RWPE1 (cell line): ENCODE measurements at regions not wholly inside any gene's neighbourhood (a gene's known extent, or its start where the extent isn't known, plus 50 kb on each side); places are given as distances from the start of the nearest gene placed in this dataset.
"Not testable (repeated sequence)": the region's sequence is repeated elsewhere in the genome, so short reads cannot be mapped to it uniquely, and the experiment has no call there.

Experiments used
- CTCF ChIA-PET: fragments of 350-600 bp; sonication (Branson Sonifier 250); formaldehyde crosslinking; extraction: SDS; loops from one replicate; lab custom pipeline; 2021; lab: Yijun Ruan, JAX
- POLR2A ChIA-PET: fragments of 400-600 bp; formaldehyde crosslinking; extraction: SDS; loops from one replicate; lab custom pipeline; 2020; ENCODE audit warnings: antibody characterized with exemption; ENCODE audit not compliant: low non-redundant PET; lab: Yijun Ruan, JAX
- DNase-seq: peaks from one replicate; pipeline ENCODE4 v3.0.0; 2012; ENCODE audit warnings: low spot score
- H3K27ac ChIP-seq: fragments of 450-650 bp; 2 replicates; pipeline ENCODE4 v1.5.1; 2017
- TF ChIP-seq, protein P1 (sequence below): fragments of 450-650 bp; conservative IDR thresholded peaks from 2 replicates; pipeline ENCODE4 v1.5.1; 2017; ENCODE audit warnings: low read depth, mild to moderate bottlenecking

DNA sequence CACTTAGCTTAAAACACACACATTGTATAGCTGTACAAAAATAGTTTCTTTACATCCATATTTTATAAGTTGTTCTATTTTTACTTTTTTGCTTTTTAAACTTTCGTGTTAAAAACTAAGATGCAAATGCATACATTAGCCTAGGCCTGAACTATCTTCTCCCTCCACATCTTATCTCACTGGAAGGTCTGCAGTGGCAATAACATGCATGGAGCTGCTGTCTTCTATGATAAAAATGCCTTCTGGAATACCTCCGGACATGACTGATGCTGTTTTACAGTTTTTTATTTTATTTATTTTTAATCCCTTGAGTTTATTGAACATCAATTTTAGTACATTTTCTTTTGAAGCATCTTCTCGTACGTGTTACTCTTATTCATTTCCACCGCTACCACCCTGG, 112.3 kb upstream of the TSPAN8 start:
- DNase-seq = no peak
- TF ChIP-seq, protein P1, sequence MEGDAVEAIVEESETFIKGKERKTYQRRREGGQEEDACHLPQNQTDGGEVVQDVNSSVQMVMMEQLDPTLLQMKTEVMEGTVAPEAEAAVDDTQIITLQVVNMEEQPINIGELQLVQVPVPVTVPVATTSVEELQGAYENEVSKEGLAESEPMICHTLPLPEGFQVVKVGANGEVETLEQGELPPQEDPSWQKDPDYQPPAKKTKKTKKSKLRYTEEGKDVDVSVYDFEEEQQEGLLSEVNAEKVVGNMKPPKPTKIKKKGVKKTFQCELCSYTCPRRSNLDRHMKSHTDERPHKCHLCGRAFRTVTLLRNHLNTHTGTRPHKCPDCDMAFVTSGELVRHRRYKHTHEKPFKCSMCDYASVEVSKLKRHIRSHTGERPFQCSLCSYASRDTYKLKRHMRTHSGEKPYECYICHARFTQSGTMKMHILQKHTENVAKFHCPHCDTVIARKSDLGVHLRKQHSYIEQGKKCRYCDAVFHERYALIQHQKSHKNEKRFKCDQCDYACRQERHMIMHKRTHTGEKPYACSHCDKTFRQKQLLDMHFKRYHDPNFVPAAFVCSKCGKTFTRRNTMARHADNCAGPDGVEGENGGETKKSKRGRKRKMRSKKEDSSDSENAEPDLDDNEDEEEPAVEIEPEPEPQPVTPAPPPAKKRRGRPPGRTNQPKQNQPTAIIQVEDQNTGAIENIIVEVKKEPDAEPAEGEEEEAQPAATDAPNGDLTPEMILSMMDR = no peak
- no peak overlapping the region for H3K27ac ChIP-seq
- CTCF ChIA-PET = interaction anchor here (0.6 kb wide), 1 partner anchor 145 kb away, joined by 5 read pairs; no protein-coding TSS in a partner anchor
- POLR2A ChIA-PET = no interaction called here

DNA sequence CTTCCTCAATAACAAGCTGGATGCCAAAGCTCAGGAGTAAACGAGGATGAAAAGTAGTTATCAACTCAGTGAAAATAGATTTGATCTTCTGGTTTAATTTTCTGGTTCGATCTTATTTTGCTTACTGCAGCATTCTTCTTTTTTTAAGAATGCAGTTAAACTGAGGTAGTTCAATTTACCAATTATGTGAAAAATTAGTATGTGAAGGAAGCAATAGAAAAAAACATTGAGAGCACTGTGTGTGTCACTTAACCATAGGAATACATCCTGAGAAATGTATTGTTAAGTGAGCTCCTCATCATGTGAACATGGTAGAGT, 111.4 kb upstream of the TSPAN8 start:
- TF ChIP-seq, protein P1 = no peak
- no peak overlapping the region for H3K27ac ChIP-seq
- POLR2A ChIA-PET = no interaction called here
- CTCF ChIA-PET = interaction anchor here (0.6 kb wide), 1 partner anchor 876 kb away, joined by 3 read pairs; no protein-coding TSS in a partner anchor
- no peak for DNase-seq

DNA sequence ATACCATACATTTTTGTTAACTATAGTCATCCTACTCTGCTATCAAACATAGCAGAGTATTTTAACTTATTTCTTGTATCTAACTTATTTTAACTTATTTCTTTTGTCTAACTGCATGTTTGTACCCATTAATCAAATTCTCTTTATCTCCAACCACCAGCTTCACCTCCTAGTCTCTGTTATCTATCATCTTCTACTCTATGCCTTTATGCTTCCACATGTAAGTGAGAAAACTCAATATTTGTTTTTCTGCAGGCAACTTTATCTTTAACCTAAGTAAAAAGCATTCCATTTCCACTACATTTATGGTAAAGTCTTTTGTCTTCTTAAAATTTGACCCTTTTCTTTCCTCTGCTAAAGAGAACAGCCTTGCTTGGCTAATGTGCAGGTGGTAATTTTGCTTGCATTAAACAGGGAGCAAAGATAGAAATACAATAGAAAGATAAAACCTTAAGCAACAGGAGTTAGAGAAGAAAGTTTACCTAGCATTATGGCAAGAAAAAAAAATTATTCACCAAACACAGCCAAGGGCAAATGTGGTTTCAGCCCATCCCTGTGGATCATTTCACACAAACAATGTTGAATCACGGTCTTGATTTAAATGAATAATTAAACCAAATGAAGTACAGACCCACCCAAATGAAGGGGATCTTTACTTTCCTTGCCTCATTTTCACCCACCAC, 110.9 kb upstream of the TSPAN8 start:
- DNase-seq = no peak
- no peak overlapping the region for H3K27ac ChIP-seq
- CTCF ChIA-PET = interaction anchor here (0.6 kb wide), 1 partner anchor 877 kb away, joined by 3 read pairs; no protein-coding TSS in a partner anchor
- TF ChIP-seq, protein P1 = no peak
- POLR2A ChIA-PET = no interaction called here

DNA sequence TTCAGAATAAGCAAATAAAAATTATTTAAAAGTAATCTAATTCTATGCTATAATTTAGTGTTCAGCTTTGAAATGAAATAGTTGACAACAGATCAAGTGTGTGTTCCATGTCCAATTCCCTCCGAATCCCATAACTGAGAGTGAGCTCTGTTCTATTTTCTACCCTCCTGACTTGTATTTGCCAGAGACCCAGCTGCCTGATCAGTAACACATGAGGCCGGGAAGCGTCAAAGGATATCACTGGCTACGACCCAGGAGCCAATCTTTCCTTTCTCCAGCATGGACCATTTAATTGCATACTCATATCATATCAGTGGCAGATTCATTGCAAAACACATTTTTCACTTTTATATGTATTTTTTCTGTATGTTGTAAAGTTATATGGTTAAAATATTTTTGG, 108.8 kb upstream of the TSPAN8 start:
- H3K27ac ChIP-seq = no peak overlapping the region
- TF ChIP-seq, protein P1 = no peak
- no peak for DNase-seq
- POLR2A ChIA-PET = no interaction called here
- CTCF ChIA-PET = no interaction called here

DNA sequence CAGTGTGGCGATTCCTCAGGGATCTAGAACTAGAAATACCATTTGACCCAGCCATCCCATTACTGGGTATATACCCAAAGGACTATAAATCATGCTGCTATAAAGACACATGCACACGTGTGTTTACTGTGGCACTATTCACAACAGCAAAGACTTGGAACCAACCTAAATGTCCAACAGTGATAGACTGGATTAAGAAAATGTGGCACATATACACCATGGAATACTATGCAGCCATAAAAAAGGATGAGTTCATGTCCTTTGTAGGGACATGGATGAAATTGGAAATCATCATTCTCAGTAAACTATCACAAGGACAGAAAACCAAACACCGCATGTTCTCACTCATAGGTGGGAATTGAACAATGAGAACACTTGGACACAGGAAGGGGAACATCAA, 107.9 kb upstream of the TSPAN8 start:
- CTCF ChIA-PET, DNase-seq, H3K27ac ChIP-seq, POLR2A ChIA-PET: not testable (repeated sequence)

DNA sequence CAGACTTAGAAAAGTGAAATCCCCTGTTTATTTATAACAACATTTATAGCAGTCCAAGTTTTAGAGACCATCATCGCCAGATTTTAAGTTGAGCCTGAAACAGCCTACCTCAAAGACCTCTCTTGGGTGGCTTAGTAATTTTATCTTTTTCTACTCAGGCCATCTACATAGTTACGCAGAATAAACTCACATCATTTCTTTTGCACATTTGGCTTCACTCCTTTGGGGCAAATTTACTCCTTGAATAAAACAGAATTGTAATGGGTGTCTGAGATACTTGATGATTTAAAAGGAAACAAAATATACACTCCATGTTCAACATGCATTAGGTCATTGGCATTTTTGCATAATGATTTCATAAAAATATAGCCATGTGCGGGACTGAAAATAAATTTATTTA, 104.7 kb upstream of the TSPAN8 start:
- CTCF ChIA-PET = no interaction called here
- no peak for DNase-seq
- POLR2A ChIA-PET = no interaction called here
- TF ChIP-seq, protein P1 = no peak
- no peak overlapping the region for H3K27ac ChIP-seq

DNA sequence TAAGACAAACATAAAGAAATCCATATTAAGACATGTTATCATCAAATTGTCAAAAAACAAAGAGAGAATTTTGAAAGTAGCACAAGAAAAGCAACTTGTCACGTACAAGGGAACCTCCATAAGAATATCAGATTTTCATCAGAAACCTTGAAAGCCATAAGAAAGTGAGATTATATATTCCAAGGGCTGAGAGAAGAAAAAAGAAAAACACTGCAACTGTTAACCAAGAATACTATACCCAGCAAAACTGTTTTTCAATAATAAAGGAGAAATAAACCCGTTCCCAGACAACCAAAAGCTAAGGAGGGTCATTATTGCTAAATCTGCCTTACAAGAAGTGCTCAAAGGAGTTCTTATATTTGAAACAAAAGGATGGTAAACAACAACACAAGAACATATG, 94.7 kb upstream of the TSPAN8 start:
- no peak for DNase-seq
- H3K27ac ChIP-seq = no peak overlapping the region
- CTCF ChIA-PET = no interaction called here
- TF ChIP-seq, protein P1 = no peak
- POLR2A ChIA-PET = no interaction called here
